ENCODE measurements at regions not wholly inside any gene's neighbourhood (a gene's known extent, or its start where the extent isn't known, plus 50 kb on each side); places are given as distances from the start of the nearest gene placed in this dataset.

GRCh38 chr13:74289107-74289506, 154.9 kb upstream of the KLF12 start:
- Histone ChIP-seq H3K4me1 (ENCODE audit: insufficient read depth, low read length) (peaks cover 39% of the 10 kb centered on the region), H3K36me3 (ENCODE audit: insufficient read depth, low read length) (no peaks in the 10 kb centered on the region), H3K4me3 (ENCODE audit: low read length) (no peak overlapping the region), H3K9me3 (ENCODE audit: control insufficient read depth in 1 of 2, insufficient read depth in 1 of 2, low read length in 2 of 2) (no peaks in the 10 kb centered on the region), H3K27me3 (ENCODE audit: control insufficient read depth in 1 of 2, insufficient read depth in 2 of 2, low read length in 2 of 2) (no peaks in the 10 kb centered on the region), H3K27ac (ENCODE audit: low read depth in 1 of 2, low read length in 2 of 2) (peak overlapping the region in 1 of 2 donors; percentile 82)
- H3K27ac Mint-ChIP-seq, result peak overlapping the region; percentile 84
- ATAC-seq (ENCODE audit: poor library complexity) (no peak), DNase-seq (no peak)
- H3K36me3 Mint-ChIP-seq (ENCODE audit: low read depth), result peaks cover 3% of the 10 kb centered on the region
- no peaks in the 10 kb centered on the region for H3K9me3 Mint-ChIP-seq
- no peak for TF ChIP-seq CTCF (IDR thresholded peaks at IDR 0.05)
- H3K4me3 Mint-ChIP-seq, result no peak overlapping the region
- H3K27me3 Mint-ChIP-seq, result no peaks in the 10 kb centered on the region
- ChIA-PET POLR2A (interaction anchor here (0.7 to 8.8 kb wide), 7 partner anchors 12 to 522 kb away, joined by 3 to 218 read pairs (median 11); partner anchors contain the start of gene KLF12), CTCF (interaction anchor here (1.4 to 5.7 kb wide), 2 partner anchors 44 to 155 kb away, joined by 6 to 67 read pairs; partner anchors contain the start of gene KLF12)
- H3K4me1 Mint-ChIP-seq (ENCODE audit: low read depth), result peaks cover 65% of the 10 kb centered on the region
- intact Hi-C loops (cut with DNase I, micrococcal nuclease), result loop anchor here (5.0 kb wide), 7 partner anchors 217 to 537 kb away; no protein-coding TSS in a partner anchor

GRCh38 chr13:74288361-74288911, 154.2 kb upstream of the KLF12 start:
- CTCF ChIA-PET, result interaction anchor here (0.7 to 5.7 kb wide), 9 partner anchors 9 to 154 kb away, joined by 3 to 67 read pairs (median 6); partner anchors contain the start of gene KLF12
- peak overlapping the region; percentile 80 for H3K4me3 Mint-ChIP-seq
- Histone ChIP-seq H3K27me3 (ENCODE audit: control insufficient read depth in 1 of 2, insufficient read depth in 2 of 2, low read length in 2 of 2) (no peaks in the 10 kb centered on the region), H3K27ac (ENCODE audit: low read depth in 1 of 2, low read length in 2 of 2) (peak overlapping the region; percentile 78 to 82), H3K9me3 (ENCODE audit: control insufficient read depth in 1 of 2, insufficient read depth in 1 of 2, low read length in 2 of 2) (no peaks in the 10 kb centered on the region), H3K4me1 (ENCODE audit: insufficient read depth, low read length) (peaks cover 39% of the 10 kb centered on the region), H3K4me3 (ENCODE audit: low read length) (peak overlapping the region; percentile 39), H3K36me3 (ENCODE audit: insufficient read depth, low read length) (no peaks in the 10 kb centered on the region)
- TF ChIP-seq CTCF (IDR thresholded peaks at IDR 0.05), result no peak
- peak; percentile 5 for ATAC-seq (ENCODE audit: poor library complexity)
- H3K27ac Mint-ChIP-seq, result peak overlapping the region; percentile 84
- POLR2A ChIA-PET, result interaction anchor here (0.6 to 8.8 kb wide), 26 partner anchors 8 to 533 kb away, joined by 3 to 218 read pairs (median 4); partner anchors contain the start of gene KLF12
- intact Hi-C loops (cut with DNase I, micrococcal nuclease), result loop anchor here (5.0 kb wide), 7 partner anchors 216 to 536 kb away; no protein-coding TSS in a partner anchor
- H3K9me3 Mint-ChIP-seq, result no peaks in the 10 kb centered on the region
- DNase-seq, result peak in 13 of 14 experiments; percentile 4 to 57 (median 12)
- H3K36me3 Mint-ChIP-seq (ENCODE audit: low read depth), result peaks cover 3% of the 10 kb centered on the region
- H3K27me3 Mint-ChIP-seq, result no peaks in the 10 kb centered on the region
- H3K4me1 Mint-ChIP-seq (ENCODE audit: low read depth), result peaks cover 66% of the 10 kb centered on the region

- Mint-ChIP-seq H3K36me3 (ENCODE audit: low read depth) (peaks cover 3% of the 10 kb centered on the region), H3K4me1 (ENCODE audit: low read depth) (peaks cover 68% of the 10 kb centered on the region), H3K27ac (peak overlapping the region; percentile 84), H3K27me3 (no peaks in the 10 kb centered on the region), H3K9me3 (no peaks in the 10 kb centered on the region), H3K4me3 (peak overlapping the region; percentile 80)
- Histone ChIP-seq H3K27ac (ENCODE audit: low read depth in 1 of 2, low read length in 2 of 2) (peak overlapping the region; percentile 78 to 82), H3K9me3 (ENCODE audit: control insufficient read depth in 1 of 2, insufficient read depth in 1 of 2, low read length in 2 of 2) (no peaks in the 10 kb centered on the region), H3K4me3 (ENCODE audit: low read length) (peak overlapping the region; percentile 39), H3K4me1 (ENCODE audit: insufficient read depth, low read length) (peaks cover 39% of the 10 kb centered on the region), H3K27me3 (ENCODE audit: control insufficient read depth in 1 of 2, insufficient read depth in 2 of 2, low read length in 2 of 2) (no peaks in the 10 kb centered on the region), H3K36me3 (ENCODE audit: insufficient read depth, low read length) (no peaks in the 10 kb centered on the region)
- ATAC-seq (ENCODE audit: poor library complexity) (peak; percentile 70), DNase-seq (peak; percentile 71 to 98 (median 83))
- ChIA-PET CTCF (interaction anchor here (0.7 to 5.7 kb wide), 19 partner anchors 10 to 447 kb away, joined by 3 to 67 read pairs (median 5); partner anchors contain the start of gene KLF12), POLR2A (interaction anchor here (0.6 to 8.8 kb wide), 29 partner anchors 9 to 585 kb away, joined by 3 to 218 read pairs (median 5); partner anchors contain the start of gene KLF12)
- no peak for TF ChIP-seq CTCF (IDR thresholded peaks at IDR 0.05)
- intact Hi-C loops (cut with DNase I, micrococcal nuclease), result loop anchor here (1.0 to 5.0 kb wide), 13 partner anchors 43 to 535 kb away; no protein-coding TSS in a partner anchor
These were observed 153.5 kb upstream of the KLF12 start for GRCh38 chr13:74287724-74288169.
